ENCODE measurements at regions not wholly inside any gene's neighbourhood (a gene's known extent, or its start where the extent isn't known, plus 50 kb on each side); places are given as distances from the start of the nearest gene placed in this dataset.

DNA sequence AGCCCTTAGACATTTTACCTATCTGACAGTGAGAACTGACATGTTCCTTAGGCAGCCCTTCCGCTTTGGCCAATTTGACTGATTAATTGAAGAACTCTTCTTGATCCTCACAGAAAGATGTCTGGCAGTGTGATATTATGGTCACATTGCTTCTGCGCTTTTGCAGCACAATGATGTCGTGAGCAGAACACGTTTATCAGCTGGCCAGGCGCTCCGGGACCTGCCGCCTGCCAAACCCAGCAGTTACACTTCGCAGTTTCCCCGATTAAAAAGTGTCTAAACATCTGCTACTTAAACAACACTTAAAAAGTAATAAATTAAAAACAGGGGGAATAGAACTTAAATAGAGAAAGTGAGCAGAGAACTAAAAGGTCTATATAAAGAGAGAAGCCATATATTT lies 103.5 kb upstream of the ETS2 start:
- no peak for DNase-seq (ENCODE audit: low spot score)

GRCh38 chr21:38709876-38710275 lies 95.9 kb upstream of the ETS2 start:
- no peak for DNase-seq (ENCODE audit: low spot score)

GRCh38 chr21:38712071-38712470 lies 93.7 kb upstream of the ETS2 start:
- peak; percentile 44 for DNase-seq (ENCODE audit: low spot score)

DNA sequence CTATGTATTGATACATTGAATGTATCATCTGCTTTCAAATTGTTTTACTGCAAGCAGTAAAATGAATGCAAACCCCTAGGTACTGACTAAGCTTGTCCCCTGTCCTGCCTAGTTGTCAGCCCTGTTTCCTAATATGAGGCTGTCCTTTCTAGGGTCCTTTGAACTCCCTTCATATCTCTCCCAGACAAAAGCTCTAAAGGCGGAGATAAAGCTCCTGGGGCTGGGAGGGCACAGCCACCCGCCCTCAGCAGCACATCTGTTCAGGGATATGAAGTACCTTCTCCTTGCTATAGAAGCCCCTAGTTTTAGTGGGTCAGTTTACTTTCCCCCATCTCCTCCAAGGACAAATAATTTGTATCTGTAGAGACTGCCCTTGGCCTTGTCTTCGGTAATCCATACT lies 93.1 kb upstream of the ETS2 start:
- DNase-seq (ENCODE audit: low spot score) = no peak

DNA sequence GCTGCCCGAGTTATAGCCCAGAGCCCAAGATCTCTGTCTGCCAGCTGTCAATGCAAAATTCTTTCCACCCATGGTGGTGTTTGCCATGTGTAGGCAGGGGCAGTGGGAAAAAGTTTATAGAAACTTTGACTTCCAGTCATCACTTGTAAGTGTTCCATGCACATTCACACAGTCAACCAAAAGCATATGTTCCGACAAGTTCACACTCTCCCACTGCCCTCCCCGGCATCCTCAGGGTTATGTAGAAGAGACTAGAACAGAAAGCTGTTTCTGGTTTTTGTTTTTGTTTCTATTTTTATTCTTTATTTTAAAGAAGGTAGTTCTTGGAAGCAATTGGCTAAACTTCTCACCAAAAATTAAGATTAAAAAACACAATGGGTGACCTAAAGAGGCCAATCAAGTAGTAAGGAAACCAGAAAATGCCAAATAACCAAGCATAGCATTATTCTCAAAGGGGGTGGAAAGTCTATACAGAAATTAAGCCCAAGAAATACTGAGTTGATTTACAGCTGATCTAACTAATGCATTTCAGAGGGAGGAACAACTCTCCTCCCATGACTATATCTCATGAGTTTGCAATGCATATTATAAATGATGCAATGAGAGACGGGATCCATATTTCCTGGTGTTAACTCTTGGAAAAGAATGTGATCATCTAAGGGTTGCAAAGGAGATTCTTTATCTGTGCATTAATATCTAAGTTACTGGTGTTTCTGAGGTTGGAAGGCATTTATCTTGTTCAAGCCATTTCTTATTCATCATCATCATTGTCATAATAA lies 91.5 kb upstream of the ETS2 start:
- DNase-seq (ENCODE audit: low spot score) = no peak

- DNase-seq (ENCODE audit: low spot score) = no peak
Measured at GRCh38 chr21:38714999-38715398, 90.7 kb upstream of the ETS2 start.

DNA sequence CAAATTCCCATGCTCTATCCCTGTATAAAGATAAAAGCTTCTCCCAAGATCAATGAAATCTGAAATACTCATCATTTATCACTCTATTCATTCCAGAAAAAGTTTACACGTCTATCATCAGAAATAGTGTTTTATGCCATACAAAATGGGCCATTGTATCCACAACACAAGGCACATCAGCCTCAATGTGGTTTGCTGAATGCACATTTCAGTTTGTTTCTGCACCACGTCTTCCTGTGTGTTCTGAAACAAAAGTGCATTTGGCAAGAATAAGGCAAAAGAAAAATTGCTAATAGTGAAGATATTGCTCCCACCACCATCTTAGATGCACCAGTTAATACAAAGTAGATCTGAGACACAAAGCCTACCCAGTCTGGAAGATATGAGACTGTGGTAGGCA lies 89.6 kb upstream of the ETS2 start:
- no peak for DNase-seq (ENCODE audit: low spot score)

DNA sequence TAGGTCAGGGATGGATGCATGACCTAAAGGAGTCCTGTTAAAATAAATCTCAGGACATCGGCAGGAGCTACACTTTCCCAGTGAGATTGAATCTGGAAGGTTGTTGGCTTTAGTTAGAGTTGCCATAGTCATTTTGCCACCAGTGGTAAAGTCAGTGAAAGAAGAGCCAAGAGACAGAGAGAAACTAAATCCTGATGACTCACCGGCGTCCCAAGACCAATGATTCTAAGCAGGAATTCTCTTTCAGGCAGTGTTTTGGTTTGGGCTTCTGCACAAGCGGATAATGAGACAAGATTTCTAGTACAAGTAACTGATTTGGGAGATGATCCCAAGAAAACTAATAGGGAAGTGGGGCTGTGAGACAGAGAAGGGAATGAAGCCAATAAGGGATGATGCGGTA lies 88.8 kb upstream of the ETS2 start:
- DNase-seq (ENCODE audit: low spot score) = no peak

GRCh38 chr21:38718481-38718880 lies 87.2 kb upstream of the ETS2 start:
- DNase-seq (ENCODE audit: low spot score) = no peak

GRCh38 chr21:38720074-38720473 lies 85.7 kb upstream of the ETS2 start:
- DNase-seq (ENCODE audit: low spot score) = no peak

DNA sequence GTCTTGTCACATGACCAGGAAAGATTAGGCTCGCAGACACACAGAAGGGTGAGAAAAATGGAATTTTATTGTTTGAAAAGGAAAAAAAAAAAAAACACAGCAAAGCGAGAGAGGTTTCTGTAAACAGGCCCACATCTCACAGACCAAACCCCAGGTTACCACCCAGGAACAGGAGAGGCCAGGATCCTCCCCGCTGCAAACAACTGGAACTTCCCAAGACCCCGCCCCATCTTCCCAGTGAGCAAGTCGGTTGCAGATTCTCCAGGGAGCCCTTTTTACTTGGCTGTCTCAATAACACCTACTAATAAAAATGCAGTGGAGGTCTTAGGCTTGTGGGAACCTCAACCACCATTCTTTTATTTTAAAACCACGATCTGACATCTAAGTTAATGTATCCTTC lies 84.7 kb upstream of the ETS2 start:
- DNase-seq (ENCODE audit: low spot score) = no peak

GRCh38 chr21:38721958-38722357 lies 83.8 kb upstream of the ETS2 start:
- no peak for DNase-seq (ENCODE audit: low spot score)

- no peak for DNase-seq (ENCODE audit: low spot score)
Measured at GRCh38 chr21:38725196-38726157, 80.3 kb upstream of the ETS2 start.

DNA sequence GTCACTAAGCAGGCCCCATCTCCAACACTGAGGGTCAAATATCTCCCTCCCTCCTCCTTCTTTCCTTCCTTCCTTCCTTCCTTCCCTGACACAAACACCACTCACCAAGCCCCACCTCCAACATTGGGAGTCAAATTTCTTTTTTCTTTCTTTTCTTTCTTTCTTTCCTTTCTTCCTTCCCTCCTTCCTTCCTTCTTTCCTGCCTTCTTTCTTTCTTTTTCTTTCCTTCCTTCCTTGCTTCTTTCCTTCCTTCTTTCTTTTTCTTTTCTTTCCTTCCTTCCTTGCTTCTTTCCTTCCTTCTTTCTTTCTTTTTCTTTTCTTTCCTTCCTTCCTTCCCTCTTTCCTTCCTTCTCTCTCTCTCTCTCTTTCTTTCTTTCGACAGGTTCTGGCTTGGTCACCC lies 79.2 kb upstream of the ETS2 start:
- no peak for DNase-seq (ENCODE audit: low spot score)

GRCh38 chr21:38729291-38729690 lies 76.4 kb upstream of the ETS2 start:
- DNase-seq (ENCODE audit: low spot score) = no peak

DNA sequence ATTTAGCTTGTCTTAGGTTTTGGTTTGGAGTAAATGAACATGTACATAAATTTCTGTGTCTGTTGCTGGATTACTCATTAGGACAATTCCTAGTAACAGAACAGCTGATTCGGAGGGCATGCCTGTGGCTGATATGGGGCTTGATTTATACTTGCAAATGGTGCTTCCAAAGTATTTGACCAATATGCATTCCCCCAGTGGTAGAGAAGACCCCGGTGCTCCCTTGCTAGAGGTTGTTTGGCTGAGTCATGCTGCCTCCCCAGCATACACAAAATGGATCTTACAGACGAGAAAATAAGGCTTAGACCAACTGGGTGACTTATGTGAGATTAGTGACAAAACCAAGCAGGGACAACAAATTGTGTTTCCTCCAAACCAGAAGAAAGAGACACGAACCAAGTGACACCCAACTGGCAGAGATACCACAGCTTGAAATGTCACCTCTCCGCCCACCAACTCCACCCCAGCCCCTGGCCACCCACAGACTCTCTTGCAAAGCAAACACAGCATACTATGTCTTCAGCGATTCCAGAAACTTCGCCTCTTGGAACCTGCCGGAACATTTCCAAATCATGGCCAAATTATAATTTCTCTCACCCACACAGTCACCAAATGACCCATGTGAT lies 75.9 kb upstream of the ETS2 start:
- no peak for DNase-seq (ENCODE audit: low spot score)

DNA sequence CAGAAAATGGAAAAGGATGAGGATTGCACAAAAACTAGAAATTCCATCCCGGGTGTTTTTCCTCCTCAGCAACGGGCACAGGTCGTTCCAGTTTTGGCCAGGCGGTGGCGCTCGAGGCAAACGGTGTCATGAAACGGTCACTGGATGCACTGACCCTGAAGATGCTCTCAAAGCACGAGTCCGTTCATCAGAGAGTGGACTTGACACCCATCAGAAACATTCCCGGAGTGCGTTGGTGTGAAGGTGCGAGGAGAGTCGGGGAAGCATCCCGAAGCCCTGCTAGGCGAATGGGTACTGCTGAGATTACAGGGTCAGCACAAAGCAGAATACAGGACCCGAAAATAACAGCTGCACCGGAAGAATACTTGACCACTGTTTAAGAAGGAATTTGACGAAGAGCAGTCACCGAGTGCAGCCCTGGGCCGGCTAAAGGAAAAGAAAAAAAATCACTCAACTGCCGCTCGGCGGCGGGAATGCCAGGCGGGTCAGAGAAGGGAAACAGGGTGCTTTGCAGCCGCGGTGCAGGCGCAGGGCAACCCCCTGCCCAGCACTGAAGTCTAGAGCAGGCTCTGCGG lies 71.7 kb upstream of the ETS2 start:
- DNase-seq (ENCODE audit: low spot score) = peak; percentile 66

- DNase-seq (ENCODE audit: low spot score) = no peak
Measured at GRCh38 chr21:38734646-38735365, 70.9 kb upstream of the ETS2 start.

- DNase-seq (ENCODE audit: low spot score) = no peak
Measured at GRCh38 chr21:38735626-38736206, 70.0 kb upstream of the ETS2 start.

- DNase-seq (ENCODE audit: low spot score) = no peak
Measured at GRCh38 chr21:38740090-38740489, 65.6 kb upstream of the ETS2 start.
